Stimulated activated CD4-positive, alpha-beta T cell treated with anti-CD3 and anti-CD28 coated beads, Interleukin-2, amount 100 ng/mL, for 4 hours (primary cell): ENCODE measurements at regions not wholly inside any gene's neighbourhood (a gene's known extent, or its start where the extent isn't known, plus 50 kb on each side); places are given as distances from the start of the nearest gene placed in this dataset.
"Not testable (repeated sequence)": the region's sequence is repeated elsewhere in the genome, so short reads cannot be mapped to it uniquely, and the experiment has no call there.

Source experiments
- DNase-seq: peaks from one replicate; pipeline ENCODE4 v3.0.0-alpha.2; 2020; ENCODE audit warnings: low read depth

DNA sequence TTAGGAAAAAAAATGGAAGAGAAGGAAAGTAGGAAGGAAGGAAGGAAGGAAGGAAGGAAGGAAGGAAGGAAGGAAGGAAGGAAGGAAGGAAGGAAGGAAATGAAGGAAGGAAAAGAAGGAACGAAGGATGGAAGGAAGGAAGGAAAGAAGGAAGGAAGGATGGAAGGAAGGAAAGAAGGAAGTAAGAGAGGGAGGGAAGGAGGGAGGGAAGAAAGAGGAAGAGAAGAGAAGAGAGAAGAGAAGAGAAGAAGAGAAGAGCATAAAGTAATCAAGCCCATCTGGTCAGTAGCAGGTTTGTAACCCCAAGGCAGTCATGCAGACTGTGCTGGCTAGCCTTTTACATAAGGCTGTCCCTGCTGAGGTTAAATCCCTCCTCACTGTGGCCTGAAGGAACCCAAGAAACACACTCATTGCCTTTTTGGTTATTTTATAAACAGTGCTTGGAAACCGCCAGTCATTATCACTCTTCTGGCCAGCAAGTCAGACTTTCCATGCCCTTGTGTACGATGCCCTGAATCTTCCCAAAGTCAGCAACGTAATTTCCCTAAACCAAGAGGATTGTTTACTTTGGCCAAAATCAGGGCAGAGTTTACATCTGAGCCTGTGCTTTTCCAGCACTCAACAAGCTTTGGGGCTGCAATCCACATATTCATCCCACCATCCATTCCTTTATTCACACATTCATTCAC is 409.6 kb upstream of the MAF start:
- no peak for DNase-seq

DNA sequence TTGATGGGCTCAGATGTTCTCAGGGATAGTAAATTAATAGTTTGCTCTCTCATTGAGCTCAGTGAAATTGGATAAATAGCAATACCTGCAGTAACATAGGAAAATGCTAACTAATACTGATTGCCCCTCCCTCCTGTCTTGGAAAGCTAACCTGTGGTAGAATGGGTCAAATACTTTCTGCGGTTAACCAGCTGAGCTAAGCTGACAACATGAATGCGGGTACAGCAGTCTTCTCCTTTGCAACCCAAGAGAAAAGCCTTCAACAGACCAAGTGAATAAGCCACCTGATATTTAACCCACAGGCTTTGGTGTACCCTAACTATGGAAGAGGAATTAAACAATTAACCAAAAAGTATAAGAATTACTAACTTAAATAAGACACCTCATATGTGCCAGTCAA is 408.3 kb upstream of the MAF start:
- DNase-seq, result no peak

DNA sequence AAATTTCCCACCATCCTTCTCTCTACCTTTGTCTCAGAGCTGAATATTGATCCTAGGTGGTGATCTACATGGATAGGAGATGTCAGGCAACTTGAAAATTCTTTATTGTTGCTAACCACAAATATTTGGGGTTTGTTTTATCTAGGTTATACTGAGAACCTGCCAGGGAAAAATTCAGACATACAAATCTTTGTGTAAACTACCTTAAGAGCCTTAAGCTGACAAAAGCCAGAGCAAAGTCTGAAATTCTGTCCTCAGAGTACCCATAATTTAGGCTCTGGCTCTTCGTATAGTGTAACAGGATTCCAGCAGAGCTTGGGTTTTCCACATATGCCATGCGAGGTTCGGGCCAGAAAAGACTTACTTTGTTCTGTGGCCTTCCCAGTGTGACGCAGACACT is 406.7 kb upstream of the MAF start:
- no peak for DNase-seq

DNA sequence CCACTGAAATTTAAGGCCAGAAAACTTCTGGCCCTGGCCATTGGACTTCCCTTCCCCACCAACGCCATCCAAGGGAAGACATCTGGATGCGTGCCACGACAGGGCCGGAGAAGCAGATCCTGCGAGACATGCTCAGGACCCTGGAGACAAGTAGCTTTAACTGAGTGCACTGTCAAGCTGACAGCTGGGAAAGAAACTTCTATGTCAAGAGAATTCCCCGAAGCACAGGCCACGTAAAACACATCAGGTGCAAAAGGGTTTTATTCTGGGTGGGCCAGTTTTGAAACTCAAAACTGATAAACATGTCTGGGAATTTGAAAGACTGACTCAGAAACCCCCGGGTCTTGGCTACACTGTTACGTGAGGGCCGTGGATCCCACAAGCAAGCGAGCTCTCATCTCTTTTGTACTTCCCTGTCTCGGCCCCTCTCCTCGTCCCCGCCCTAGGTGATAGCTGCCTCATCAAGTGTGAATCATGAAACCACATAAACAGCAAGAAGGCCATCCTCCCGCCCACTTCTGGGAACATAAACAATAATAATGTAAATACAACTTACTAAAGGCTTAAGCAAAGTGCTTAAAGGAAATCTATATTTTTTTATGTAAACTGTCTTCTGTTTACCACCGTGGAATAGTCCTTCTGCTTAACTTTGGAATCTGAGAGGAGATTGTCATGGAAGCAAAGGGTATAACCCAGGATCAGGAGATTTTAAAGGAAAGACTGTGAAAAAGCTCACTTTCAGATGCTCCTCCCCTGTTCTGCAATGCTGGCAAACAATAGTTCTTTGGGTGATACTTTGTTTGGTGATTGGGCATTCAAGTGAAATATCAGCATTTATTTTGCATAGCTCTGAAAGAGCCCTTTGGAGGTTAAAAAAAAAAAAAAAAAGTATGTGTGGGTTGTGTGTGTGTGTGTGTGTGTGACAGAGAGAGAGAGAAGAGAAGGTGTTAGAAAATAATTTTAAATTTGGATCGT is 406.0 kb upstream of the MAF start:
- DNase-seq, result no peak

DNA sequence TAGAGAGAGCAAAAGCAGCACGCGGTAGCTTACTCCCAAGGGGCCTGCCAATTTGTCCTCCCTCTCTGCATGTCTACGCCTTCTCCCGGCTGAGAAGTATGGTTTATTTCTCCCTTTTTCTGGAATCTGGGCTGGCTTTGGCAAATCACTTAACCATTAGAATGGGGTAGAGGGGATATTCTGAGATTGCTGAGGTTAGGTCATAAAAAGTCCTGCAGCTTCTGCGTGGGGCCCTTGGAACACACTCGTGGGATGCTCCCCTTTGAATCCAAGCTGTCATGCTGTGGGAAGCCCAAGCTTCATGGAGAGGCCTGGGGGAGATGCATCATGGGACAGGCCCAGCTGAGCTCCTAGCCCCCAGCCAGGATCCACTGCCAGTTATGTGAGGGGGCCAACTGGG is 403.6 kb upstream of the MAF start:
- DNase-seq, result no peak

DNA sequence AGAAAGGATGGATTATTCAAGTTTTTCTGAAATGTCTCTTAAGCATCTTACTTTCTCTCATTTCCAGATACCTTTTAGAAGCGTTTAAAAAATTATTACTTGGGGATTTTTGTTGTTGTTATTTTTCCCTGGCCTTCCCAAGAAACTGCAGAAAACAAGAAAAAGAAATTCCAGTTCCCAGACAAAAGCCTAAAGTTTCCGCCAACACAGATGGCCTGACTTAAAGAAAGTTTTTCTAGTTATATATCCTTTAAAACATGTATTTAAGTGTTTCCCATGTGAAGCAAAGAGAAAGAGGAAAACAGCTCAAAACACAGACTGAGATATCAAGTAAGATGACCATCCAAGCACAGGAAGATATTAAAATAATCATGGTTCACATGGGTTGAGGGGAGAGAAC is 401.7 kb upstream of the MAF start:
- no peak for DNase-seq

DNA sequence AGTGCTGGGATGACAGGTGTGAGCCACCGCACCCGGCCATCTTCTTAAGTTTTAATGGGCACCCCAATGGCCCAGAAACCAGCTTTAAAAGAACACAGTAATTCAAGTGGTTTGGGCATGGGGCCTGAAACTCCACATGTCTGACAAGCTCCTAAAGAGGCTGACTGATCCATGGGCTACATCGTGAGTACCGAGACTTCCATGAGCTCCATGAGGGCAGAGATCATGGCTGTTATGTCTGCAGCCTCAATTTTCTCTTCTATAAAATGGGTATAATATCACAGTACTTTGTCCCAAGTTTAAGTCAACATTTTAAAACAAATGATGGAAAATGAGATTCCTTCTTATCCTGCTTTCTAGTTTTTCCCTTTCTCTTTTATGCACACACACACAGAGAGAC is 397.6 kb upstream of the MAF start:
- DNase-seq, result no peak

DNA sequence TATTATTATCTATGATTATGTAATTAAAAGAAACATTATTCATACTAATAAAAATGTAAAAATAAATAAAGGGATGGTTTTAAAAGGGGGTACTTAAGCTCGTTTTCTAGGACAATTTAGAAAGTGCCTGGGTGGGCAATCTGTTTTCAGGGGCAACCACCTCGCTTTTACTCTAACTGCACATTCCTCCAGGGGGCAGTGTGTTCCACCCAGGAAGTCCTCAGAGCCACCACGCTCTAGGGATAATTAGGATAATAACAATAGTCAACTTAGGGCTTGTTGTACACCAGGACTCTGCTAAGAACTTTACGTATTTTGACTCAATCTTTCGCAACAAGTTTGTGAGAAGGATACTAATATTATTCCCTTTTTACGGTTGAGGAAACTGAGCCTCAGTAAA is 396.7 kb upstream of the MAF start:
- DNase-seq, result no peak

DNA sequence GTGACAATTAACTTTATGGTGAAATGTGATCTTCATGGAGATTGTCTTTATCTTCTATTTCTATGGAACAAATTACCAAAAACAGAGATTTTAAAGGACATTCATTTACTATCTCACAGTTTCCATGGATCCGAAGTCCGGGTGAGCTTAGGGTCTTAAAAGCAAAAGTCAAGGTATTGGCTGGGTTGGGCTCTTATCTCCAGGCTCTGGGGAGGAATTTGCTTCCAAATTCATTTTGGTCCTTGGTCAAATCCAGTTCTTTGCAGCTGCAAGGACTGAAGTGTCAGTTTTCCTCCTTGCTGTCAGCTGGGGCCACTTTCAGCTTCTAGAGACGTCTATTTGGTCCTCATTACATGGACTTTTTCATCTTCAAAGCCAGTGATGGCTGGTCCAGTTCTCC is 395.8 kb upstream of the MAF start:
- DNase-seq, result no peak

DNA sequence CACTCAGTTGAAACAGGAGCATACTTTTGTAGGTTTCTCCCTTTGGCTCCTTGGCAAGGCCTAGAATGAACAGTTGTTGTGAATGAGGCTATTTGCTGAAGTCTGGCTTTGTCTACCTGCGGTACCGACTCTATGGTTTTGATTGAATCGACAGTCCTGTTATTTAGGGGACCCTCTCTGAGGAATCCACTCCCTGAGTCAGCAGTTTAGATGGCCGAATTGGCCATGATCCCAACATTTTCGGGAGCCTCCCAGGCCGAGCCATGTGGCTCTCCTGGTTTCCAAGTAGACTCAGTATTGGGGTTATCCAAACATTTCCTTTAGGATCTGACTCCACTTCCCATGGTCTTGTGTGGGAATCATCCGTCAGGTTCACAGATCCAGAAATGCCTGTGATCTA is 394.8 kb upstream of the MAF start:
- no peak for DNase-seq

DNA sequence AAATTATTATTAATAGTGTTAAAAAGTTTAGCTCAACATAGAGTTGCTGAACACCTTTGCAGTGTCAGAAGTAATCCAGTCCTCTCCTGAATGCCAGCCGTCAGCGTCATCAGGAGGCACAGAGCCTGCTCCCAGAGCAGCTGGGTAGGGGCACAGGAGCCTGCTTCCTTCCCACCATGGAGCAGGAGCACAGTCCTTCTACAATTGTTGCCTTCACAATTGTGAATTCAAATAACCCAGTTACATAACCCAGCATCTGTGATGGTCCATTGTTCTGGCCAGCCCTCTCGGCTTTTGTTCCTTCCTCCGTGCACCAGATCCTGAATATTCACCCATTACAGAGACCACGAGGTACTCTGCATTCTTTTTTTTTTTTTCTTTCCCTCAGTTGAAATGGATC is 393.9 kb upstream of the MAF start:
- no peak for DNase-seq

DNA sequence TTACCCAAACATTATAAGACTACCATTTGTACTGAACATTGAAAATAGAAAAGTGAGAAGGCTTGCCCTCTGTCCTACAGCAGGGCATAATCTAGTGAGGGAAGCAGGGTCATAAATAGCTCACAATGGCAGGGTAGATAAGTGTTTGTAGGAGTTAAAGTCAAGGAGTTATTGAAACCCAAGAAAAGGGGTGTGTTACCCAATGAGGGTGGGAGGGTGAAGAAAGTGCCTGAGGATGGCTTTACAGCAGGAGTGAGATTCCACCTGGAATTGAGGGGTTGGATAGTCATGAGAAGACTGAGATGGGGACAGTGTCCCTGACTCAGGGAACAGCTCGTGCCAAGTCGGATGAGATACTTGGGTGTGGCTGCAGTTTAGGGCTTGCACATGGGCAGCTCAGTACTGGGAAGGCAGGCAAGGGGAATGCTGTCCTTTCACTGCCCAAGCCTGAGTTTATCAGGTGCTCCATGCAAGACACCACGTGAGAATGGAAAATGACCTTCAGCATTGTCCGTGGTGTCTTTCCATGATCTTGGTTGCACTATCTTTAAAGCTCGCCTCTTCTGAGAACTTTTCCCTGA is 393.2 kb upstream of the MAF start:
- DNase-seq, result no peak

DNA sequence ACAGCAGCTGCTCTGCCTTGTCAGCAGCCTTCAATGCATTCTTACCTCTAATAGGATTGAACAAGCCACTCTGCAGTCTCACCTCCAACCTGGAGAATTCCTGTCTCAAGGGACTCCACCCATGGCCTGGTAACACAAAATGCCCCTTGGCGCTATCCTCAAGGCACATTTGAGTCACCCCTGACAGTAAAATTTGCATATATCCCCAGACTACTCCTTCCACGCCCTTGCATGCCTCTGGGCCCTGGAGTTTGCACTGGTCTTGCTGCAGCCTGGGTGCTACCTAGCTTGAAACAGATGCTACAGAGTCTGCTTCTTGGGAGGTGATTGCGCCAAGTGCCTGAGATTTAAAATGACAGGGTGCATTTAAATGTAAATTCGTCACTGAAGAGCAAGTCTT is 391.4 kb upstream of the MAF start:
- no peak for DNase-seq

DNA sequence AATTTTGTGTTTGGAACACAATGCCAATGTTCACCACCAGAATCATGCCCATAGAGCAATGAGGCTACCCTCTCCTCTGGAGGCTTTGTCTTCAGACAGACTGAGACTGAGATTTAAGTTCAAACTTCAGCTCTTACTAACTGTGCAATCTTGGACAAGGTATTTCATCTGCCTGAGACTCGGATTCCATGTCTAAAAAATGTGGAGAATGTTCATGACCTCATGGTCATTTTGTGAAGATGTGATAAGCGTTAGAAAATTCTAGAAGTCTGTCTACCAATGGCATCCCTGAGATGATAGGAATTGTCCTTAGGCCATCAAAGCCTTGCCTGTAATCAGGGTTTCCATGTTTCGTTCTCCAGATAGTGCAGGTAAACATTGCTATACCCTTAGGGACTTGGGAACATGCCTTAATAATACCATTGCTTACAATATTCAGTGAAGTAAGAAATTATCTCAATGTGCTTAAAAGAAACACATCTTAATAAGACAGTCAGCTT is 388.2 kb upstream of the MAF start:
- no peak for DNase-seq

DNA sequence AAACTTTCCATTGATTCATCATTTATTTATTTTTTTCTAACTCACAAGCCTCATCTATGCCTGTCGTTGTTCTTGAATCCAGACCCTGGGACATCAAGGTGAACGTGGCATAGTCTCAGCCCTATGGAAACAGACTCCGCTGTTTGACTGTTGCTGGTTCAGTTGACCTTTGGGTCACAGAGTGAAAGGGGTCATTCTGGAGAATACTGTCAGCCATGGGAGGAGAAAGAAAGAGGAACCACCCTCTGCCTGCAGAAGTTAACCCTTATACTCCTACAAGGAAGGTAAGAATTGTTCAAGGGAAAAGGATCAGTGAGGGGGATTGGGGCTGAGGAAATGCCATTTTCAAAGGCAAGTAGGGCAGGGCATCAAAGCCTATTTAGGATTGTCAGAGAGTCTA is 387.6 kb upstream of the MAF start:
- no peak for DNase-seq

DNA sequence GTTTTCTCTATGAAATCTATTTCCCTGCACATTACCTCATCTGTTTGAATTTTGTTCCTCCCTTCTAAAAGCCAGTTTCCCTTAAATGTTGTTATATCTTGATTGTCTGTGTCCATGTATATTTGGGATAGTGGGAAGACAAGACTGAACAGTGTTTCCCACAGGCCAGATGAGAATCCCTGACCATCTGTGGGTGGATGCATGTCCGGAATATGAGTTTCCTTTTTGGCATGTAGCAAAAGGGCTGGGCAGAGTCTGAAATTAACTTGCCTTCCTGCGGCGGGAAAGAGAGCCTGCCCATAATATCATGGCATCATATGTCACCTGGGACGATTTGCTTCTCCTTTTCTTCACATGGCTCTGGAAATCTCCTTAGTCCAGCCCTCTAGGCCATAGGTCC is 385.8 kb upstream of the MAF start:
- no peak for DNase-seq

DNA sequence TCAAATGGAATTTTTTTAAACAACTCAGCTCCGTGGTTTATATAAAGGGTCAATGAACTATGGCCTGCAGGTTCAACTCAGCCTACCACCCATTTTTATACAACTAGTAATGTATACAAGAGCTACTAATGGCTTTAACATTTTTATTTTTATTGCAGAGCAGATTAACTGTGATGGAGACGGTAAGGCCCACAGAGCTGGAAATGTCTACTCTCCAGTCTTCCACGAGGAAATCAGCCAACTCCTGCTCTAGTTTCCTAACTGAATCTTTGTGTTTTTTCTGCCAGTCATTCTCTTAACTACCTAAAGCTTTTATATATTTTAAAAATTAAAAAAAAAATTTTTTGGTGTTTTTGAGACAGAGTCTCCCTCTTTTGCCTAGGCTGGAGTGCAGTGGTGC is 385.1 kb upstream of the MAF start:
- DNase-seq, result no peak

DNA sequence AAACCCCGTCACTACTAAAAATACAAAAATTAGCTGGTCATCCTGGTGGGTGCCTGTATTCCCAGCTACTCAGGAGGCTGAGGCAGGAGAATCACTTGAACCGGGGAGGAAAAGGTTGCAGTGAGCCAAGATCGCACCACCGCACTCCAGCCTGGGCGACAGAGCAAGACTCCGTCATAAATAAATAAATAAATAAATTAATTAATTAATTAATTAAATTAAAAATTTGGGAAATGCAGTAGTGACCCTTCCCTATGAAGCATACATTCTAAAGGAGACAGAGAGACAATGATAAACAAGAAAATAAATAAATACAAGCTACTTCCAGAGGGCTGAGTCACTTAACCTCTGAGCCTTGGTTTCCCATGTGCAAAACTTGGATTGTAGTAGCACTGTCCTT is 383.6 kb upstream of the MAF start:
- not testable (repeated sequence) for DNase-seq

DNA sequence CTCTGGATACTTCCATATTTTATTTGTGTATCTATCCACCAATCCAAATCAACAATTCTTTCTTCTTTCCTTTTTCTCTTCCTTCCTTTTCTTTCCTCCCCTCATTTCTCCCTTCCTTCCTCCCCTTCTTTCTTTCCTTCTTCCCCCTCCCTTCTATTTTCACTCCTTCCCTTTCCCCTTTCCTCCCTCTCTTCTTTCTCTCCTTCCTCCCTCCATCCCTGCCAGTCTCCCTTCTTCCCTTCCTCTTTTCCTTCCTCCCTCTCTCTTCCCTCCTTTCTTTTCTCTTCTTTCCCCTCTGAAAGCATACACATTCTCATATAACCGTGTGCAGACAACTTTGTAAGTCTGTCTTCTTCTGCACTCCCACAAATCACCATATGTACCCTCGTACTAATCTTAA is 382.3 kb upstream of the MAF start:
- DNase-seq, result no peak

DNA sequence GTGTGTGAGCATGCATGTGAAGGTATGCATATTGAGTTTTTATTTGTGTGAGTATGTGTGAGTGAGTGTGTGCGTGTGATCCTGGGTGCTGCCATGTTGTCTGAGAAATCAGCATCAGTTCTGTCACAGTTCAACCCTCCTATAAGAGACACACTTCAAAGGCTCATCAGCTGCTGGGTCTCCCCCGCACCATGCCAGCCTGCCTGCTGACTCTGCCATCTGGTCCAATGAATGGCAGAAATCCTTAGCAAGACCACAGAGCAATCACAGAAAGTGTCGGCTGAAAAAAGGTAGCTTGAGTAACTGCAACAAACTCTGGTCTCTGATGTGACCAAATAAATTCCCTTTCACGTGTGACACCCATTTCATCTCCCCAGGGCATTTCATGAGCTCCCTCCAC is 381.8 kb upstream of the MAF start:
- no peak for DNase-seq

DNA sequence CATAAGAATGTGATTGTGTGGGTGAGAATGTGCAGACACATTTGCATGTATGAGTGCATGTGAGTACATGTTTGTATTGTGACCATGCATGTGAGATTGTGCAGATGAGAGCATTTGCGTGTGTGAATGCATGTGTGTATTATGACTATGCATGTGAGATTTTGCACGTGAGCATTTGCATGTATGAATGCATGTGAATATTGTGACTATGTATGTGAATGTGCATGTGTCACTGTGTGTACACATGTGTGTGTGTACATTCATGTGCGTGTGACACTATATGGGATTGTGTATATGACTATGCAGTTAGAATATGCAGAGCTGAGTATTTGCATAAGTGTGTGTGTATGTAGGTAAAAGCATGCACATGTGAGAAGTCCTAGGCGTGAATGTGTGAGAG is 381.3 kb upstream of the MAF start:
- no peak for DNase-seq

DNA sequence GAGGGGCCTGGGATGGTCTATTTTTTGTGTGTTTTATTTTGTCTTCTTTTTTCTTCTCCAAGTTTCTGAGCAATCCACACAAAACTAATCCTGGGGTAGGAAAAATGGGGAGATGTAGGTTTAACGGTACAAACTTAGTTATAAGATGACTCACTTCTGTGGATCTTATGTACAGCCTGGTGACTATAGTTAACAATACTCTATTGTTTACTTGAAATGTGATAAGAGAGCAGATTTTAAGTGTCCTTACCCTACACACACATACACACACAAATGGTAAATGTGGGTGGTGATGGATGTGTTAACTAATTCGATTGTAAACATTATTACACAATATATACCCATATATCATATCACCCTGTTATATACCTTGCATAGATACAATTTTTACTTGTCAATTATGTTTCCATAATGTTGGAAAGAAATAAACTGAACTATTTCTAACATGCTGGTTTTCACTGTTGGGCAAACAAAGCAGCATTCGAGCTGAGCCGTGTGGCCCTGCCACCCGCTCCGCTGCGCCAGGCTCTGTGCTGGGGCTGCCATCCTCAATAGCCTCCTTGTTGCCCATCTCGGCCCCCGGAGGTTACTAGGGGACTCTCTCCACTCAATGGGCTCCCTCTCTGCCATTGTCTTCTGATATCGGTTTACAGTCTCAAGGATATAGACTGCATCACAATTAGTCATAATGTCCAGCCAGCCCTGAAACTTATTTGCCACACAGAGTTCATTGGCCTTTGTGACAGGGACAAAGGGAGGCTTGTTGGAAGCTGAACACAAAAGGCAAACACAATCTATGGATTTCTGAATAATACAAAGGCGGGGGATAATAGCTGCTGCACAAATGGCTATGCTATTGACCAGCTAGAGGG is 380.3 kb upstream of the MAF start:
- DNase-seq, result no peak
